Parathyroid adenoma (tissue), 2 donors: ENCODE measurements at regions not wholly inside any gene's neighbourhood (a gene's known extent, or its start where the extent isn't known, plus 50 kb on each side); places are given as distances from the start of the nearest gene placed in this dataset.

Source experiments
- H2AFZ ChIP-seq: fragments of 300-600 bp; sonication (generic); one replicate; pipeline ENCODE4 v1.7.0; 2017; ENCODE audit warnings: antibody characterized with exemption, mild to moderate bottlenecking
- H3K27ac ChIP-seq: fragments of 300-600 bp; sonication (generic); one replicate; pipeline ENCODE4 v1.7.0; 2017
- H3K27me3 ChIP-seq: fragments of 300-600 bp; sonication (generic); one replicate; pipeline ENCODE4 v1.7.0; 2017; ENCODE audit warnings: low read length; ENCODE audit not compliant: control insufficient read depth, insufficient read depth
- H3K36me3 ChIP-seq: fragments of 300-600 bp; sonication (generic); one replicate; pipeline ENCODE4 v1.7.0; 2017; ENCODE audit warnings: low read length; ENCODE audit not compliant: control insufficient read depth, insufficient read depth
- H3K4me1 ChIP-seq: fragments of 300-600 bp; sonication (generic); one replicate; pipeline ENCODE4 v1.7.0; 2017; ENCODE audit warnings: control low read depth
- H3K4me2 ChIP-seq: fragments of 300-600 bp; sonication (generic); one replicate; pipeline ENCODE4 v1.7.0; 2017; ENCODE audit warnings: low read length
- H3K4me3 ChIP-seq: fragments of 300-600 bp; sonication (generic); one replicate; pipeline ENCODE4 v1.7.0; 2017; ENCODE audit warnings: low read depth, low read length
- H3K79me2 ChIP-seq: fragments of 300-600 bp; sonication (generic); one replicate; pipeline ENCODE4 v1.7.0; 2017; ENCODE audit warnings: control low read depth
- H3K9ac ChIP-seq: fragments of 300-600 bp; sonication (generic); one replicate; pipeline ENCODE4 v1.7.0; 2017; ENCODE audit warnings: mild to moderate bottlenecking
- H3K9me3 ChIP-seq: fragments of 300-600 bp; sonication (generic); one replicate; pipeline ENCODE4 v1.7.0; 2017; ENCODE audit warnings: low read length; ENCODE audit not compliant: control insufficient read depth
- TF ChIP-seq, protein P1 (sequence below): fragments of 300-600 bp; sonication (generic); IDR thresholded peaks from one replicate; pipeline ENCODE4 v1.7.0; 2017; ENCODE audit warnings: antibody characterized with exemption, mild to moderate bottlenecking
- donor health status: primary hyperparathyroidism.

DNA sequence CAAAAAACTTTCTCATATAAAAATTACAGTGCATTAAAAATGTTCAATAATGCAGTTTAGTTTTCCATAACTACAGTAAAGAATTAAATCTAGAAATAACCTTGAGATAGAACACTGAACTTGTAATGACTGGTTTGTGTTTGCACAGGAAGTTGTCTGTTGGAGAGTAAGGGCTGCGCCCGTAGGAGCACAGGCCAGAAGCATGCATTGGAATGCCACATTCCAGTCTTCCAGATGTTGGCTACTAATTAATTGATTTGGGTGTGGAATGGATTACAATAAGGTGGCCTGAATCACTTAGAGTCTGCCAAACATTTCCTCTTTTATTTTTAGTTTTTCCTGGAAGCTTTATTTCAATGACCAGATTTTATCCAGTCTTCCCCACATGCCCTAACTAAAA is 582.6 kb upstream of the MMS22L start:
- no peaks in the 10 kb centered on the region for H3K27me3 ChIP-seq
- H3K27ac ChIP-seq: no peak overlapping the region
- TF ChIP-seq, protein P1, sequence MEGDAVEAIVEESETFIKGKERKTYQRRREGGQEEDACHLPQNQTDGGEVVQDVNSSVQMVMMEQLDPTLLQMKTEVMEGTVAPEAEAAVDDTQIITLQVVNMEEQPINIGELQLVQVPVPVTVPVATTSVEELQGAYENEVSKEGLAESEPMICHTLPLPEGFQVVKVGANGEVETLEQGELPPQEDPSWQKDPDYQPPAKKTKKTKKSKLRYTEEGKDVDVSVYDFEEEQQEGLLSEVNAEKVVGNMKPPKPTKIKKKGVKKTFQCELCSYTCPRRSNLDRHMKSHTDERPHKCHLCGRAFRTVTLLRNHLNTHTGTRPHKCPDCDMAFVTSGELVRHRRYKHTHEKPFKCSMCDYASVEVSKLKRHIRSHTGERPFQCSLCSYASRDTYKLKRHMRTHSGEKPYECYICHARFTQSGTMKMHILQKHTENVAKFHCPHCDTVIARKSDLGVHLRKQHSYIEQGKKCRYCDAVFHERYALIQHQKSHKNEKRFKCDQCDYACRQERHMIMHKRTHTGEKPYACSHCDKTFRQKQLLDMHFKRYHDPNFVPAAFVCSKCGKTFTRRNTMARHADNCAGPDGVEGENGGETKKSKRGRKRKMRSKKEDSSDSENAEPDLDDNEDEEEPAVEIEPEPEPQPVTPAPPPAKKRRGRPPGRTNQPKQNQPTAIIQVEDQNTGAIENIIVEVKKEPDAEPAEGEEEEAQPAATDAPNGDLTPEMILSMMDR: no peak
- no peaks in the 10 kb centered on the region for H3K4me1 ChIP-seq
- H3K79me2 ChIP-seq: no peaks in the 10 kb centered on the region
- no peaks in the 10 kb centered on the region for H3K9me3 ChIP-seq
- no peak overlapping the region for H2AFZ ChIP-seq
- H3K4me2 ChIP-seq: no peak overlapping the region
- H3K9ac ChIP-seq: no peak overlapping the region
- H3K36me3 ChIP-seq: no peaks in the 10 kb centered on the region
- H3K4me3 ChIP-seq: no peak overlapping the region

DNA sequence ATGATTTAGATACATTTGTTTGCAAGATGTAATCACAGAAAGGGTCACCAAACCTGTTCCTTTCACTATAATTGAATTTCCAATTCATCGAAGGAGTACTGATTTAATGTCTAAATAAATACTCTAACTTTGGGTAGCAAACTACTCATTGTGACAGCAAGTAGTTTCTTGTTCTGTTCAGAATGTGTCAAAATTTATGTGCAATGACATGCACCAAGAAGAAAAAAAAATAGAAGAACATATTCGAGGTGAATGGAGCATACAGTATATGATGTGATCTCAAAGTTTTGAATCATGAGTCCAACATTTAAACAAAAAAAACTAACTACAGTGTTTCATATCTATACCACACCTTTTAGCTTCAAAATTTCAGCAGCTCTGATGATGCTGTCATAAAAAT is 583.6 kb upstream of the MMS22L start:
- H3K36me3 ChIP-seq: no peaks in the 10 kb centered on the region
- no peaks in the 10 kb centered on the region for H3K79me2 ChIP-seq
- H3K4me1 ChIP-seq: no peaks in the 10 kb centered on the region
- no peaks in the 10 kb centered on the region for H3K27me3 ChIP-seq
- H3K9ac ChIP-seq: no peak overlapping the region
- H3K9me3 ChIP-seq: no peaks in the 10 kb centered on the region
- no peak overlapping the region for H2AFZ ChIP-seq
- TF ChIP-seq, protein P1: no peak
- H3K4me2 ChIP-seq: no peak overlapping the region
- no peak overlapping the region for H3K27ac ChIP-seq
- H3K4me3 ChIP-seq: no peak overlapping the region

DNA sequence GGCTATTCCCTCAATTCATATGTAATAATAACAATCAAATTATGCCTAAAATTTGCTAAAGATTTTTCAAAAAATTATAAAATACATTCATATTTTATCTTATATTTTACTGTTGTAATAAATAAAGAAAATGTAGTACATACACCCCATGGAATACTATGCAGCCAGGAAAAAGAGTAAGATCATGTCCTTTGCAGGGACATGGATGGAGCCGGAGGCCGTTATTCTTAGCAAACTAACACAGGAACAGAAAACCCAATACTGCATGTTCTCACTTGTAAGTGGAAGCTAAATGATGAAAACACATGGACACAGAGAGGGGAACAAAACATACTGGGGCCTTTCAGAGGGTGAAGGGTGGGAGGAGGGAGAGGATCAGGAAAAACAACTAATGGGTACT is 584.2 kb upstream of the MMS22L start:
- Histone ChIP-seq H3K27me3 (no peaks in the 10 kb centered on the region), H3K4me3 (no peak overlapping the region), H3K27ac (no peak overlapping the region), H2AFZ (no peak overlapping the region), H3K36me3 (no peaks in the 10 kb centered on the region), H3K9me3 (no peaks in the 10 kb centered on the region), H3K4me1 (no peaks in the 10 kb centered on the region), H3K79me2 (no peaks in the 10 kb centered on the region), H3K9ac (no peak overlapping the region), H3K4me2 (no peak overlapping the region)
- TF ChIP-seq, protein P1: no peak

DNA sequence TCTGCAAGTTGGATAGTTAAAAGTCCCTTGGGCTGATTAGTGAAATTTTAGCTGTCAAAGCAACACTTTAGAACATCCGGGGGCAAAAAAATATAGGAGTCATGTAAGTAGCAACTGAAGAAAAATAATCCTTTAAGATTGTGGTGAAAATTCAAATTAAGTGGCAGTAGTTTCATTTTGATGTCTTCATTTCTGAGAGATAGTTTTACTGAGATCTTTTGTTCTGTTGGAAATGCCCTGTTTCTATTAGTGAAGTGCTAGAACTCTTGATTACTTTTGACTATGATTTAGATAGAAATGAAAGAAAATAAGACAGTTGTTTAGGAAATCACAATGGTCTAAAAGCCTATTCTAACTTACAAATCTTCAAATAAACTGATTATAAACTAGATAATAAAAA is 587.3 kb upstream of the MMS22L start:
- no peak overlapping the region for H3K4me3 ChIP-seq
- H3K4me2 ChIP-seq: no peak overlapping the region
- no peak overlapping the region for H2AFZ ChIP-seq
- no peaks in the 10 kb centered on the region for H3K9me3 ChIP-seq
- no peaks in the 10 kb centered on the region for H3K4me1 ChIP-seq
- H3K9ac ChIP-seq: no peak overlapping the region
- H3K79me2 ChIP-seq: no peaks in the 10 kb centered on the region
- no peaks in the 10 kb centered on the region for H3K36me3 ChIP-seq
- H3K27me3 ChIP-seq: no peaks in the 10 kb centered on the region
- TF ChIP-seq, protein P1: no peak
- no peak overlapping the region for H3K27ac ChIP-seq

DNA sequence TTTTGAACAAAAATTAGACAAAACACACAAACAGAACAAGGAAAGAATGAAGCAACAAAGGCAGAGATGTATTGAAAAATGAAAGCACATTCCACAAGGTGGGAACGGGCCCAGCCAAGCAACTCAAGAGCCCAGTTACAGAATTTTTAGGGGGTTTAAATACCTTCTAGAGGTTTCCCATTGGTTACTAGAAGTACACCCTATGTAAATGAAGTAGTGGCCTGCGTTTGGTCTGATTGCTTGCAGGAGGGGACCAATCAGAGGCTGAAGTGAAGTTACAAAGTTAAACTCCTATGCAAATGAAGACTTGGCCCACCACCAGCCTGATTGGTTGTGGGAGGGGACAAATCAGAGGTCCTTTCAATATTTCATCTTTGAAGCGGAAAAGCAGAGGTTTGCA is 593.7 kb upstream of the MMS22L start:
- no peak overlapping the region for H2AFZ ChIP-seq
- TF ChIP-seq, protein P1: no peak
- no peaks in the 10 kb centered on the region for H3K36me3 ChIP-seq
- no peaks in the 10 kb centered on the region for H3K9me3 ChIP-seq
- H3K79me2 ChIP-seq: no peaks in the 10 kb centered on the region
- no peak overlapping the region for H3K4me2 ChIP-seq
- no peak overlapping the region for H3K27ac ChIP-seq
- no peaks in the 10 kb centered on the region for H3K4me1 ChIP-seq
- no peak overlapping the region for H3K9ac ChIP-seq
- H3K4me3 ChIP-seq: no peak overlapping the region
- H3K27me3 ChIP-seq: no peaks in the 10 kb centered on the region
